NCI-H2196 treated with DMSO at 0.1 percent for 48 hours (cell line): ENCODE measurements at regions not wholly inside any gene's neighbourhood (a gene's known extent, or its start where the extent isn't known, plus 50 kb on each side); places are given as distances from the start of the nearest gene placed in this dataset.

Experiments
- DNase-seq: peaks from one replicate; lab custom pipeline; 2025; ENCODE audit not compliant: unreplicated experiment; lab: John Stamatoyannopoulos, UW

DNA sequence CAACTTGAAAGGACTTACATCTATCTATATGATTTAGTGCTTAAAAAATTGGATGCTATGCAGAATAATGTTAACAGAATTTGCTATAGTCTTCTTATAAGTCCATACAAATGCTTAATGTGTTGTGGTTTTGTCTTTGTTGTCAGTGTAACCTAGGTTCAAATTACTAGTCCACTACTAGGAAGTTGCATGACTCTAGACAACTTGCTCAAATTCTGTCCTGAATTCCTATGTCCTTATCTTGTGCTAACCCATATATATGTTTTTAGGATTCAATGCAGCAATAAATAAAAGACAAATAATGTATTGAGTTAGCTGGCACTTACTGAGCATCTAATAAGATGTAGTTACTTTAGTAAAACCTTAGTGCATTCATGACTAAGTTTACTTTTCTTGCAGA is 276.5 kb upstream of the KCNMB2 start:
- no peak for DNase-seq

GRCh38 chr3:178260887-178261565 is 275.2 kb upstream of the KCNMB2 start:
- no peak for DNase-seq

DNA sequence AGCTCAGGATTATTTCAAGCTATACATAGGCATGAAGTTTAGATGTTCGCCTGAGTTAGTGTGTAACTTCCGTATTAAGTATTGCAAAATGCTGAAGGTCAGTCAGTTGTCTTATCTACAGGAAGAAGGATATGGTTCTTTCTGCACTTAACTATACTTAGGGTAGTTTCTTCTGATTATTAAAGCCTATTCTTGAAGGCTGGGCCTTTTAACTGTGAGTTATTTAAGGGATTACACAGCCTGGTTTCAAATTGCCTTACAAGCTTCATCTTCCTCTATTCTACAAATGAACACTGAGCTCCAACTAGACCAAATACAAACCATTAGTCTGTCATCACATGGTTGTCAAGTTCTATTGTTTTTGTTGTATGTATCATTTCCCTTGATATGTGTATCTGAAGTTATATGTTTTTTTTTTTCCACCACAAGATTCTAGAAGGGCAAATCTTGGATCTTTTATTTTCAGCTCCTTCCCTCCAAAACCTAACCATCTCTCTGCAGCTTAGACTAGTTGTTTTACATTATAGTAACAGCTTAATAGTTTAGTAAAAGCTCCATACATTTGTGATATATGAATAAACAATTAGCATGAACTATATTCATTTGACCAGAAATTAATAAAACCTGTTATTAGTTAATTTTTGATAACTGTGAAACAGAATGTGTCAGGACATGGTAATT is 272.9 kb upstream of the KCNMB2 start:
- no peak for DNase-seq

GRCh38 chr3:178267158-178267844 is 268.9 kb upstream of the KCNMB2 start:
- DNase-seq = no peak

- no peak for DNase-seq
Observed at GRCh38 chr3:178270838-178271237, 265.4 kb upstream of the KCNMB2 start.

DNA sequence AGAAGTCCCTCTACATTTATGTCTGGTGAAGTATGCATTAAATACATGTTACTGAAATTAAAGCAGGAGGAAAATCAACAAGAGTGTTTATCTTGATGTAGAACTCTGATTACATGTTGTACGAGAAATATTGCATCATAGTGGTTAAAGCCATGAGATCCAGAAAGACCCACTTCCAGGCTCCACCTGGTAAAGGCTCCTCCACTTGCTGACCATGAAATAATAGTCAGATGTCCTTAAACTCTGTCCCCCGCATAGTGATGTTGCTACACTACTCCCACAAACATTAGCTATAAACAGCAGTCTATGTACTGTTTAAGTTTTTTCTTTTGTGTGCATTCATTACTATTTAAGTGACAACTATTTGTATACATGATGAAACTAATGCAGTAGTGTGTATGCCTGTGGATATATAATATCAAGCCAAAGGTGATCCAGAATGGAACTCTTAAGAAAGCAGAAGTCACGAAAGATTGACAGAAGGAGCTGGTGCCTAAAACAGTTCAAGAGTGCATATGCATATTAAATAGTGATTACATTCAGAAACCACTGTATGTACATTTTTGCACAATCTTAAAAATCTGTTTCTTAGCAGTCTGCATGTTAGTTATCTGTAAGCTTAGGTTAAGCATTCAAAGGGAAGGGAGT is 264.4 kb upstream of the KCNMB2 start:
- no peak for DNase-seq

DNA sequence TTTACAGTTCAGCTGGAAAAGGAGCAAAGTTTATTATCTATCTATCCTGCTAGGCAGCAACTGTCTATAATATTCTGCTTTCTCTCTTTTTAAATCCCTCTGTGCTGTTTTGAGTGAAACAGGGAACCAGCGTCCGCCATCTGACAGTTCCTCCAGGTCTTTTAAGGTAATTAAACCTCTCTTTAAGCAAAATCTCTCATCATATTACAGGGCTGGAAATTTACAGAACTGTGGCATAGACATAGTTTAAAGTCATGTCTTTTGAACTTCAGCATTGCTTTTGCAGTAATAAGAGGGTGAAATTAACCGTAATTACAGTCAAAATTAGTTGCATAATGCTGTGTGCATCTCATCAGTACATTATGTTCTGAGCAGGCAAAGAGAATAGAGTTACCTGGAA is 263.4 kb upstream of the KCNMB2 start:
- DNase-seq = no peak

GRCh38 chr3:178274711-178275110 is 261.5 kb upstream of the KCNMB2 start:
- DNase-seq = no peak

DNA sequence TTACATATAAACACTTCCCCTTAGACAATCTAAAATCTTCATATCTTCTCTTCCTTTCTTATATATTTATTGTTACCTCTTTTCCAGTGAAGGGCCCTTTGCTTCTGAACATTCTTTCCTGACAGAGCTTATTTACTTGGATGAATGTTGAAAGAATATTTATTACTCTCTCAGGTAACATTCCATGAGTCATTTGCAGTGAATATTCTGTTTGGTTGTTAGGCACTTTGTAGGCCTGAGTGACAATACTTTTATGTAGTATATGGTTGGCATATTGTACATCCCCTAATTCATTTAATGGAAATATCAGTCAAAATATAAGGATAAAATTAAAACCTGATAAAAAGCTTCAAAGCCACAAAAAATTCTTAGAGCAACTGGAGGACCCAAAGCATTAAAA is 260.9 kb upstream of the KCNMB2 start:
- DNase-seq = no peak

DNA sequence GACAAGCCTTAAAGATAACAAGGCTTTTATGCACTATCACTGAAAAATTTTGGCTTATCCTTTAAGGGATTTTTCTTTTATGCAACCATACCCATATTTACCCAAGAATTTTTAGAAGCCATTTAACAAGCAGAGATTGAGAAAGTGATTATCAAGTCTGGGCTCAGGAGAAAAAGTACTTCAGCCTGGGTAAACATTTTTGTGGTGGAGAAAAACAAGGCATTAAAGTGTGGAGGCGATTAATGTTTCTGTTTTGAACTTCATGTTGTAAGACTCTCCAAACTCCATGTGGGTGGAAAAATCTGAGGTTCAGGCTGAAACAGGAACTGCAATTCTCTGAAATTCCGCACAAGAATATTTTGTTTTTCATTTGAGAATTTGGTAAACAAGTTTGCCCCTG is 260.4 kb upstream of the KCNMB2 start:
- no peak for DNase-seq

DNA sequence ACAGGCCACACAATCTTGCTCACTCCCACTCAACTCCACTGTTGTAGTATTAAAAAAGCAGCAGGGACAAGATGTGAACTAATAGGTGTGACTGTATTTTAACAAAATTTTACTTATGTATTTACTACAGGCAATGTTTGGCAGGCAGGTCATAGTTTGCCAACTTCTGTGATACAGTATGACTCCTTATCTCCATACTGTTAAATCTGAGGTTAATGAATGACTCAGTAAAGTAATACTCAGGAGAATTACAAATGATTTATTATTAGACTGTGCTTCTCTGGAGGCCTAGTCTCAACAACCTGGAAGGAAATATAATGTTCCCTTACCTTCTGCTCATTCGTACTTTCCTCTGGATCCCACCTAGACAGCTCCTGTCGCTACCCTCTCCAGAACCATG is 258.6 kb upstream of the KCNMB2 start:
- no peak for DNase-seq

DNA sequence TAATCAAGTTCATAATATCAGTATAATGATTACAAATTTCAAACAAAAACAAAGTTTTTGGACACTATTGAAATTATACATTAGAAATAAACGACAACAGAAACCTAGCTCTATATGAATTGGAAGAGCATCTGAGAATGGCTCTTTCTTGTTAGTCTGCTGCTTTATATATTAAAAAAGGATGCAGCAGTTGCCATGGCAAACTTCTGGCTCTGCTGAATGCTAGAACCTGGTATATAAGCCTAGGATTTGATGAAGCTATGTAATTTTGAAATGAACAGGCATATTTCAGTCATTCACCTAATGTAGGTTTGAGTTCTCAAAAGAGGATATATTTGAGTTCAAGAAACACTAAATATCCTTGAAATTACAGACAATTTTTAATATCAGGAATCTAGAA is 252.7 kb upstream of the KCNMB2 start:
- no peak for DNase-seq

GRCh38 chr3:178284181-178284580 is 252.1 kb upstream of the KCNMB2 start:
- DNase-seq = no peak

- DNase-seq = no peak
Observed at GRCh38 chr3:178288074-178288473, 248.2 kb upstream of the KCNMB2 start.

DNA sequence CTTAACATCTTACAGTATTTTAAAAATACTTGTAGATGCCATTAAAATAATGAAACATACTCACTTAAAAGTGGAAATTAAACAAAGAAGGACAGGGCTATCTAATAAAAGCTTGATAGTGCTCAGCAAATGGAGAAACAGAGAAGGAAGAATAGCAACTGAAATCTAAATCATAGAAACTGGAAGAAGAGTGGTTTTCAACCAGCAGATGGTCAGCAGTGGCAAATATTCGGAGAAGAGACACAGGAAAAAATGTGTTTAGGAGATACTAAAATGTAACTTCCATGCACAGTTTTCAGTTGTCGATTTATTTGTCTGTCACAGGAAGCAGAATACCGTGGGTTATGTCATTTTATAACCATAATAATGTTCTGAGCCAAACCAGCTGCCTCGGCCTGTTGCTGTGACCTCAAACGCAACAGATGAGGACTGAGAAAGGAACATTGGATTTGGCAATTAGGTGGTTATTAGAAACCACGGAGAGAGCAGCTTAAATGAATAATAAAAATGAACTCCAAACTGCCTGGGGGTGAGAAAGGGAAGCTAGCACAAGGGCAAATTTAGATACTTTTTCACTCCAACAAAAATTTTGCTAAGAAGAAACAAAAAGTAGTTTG is 246.6 kb upstream of the KCNMB2 start:
- no peak for DNase-seq

GRCh38 chr3:178291574-178292370 is 244.5 kb upstream of the KCNMB2 start:
- no peak for DNase-seq

- no peak for DNase-seq
Observed at GRCh38 chr3:178295292-178295912, 240.8 kb upstream of the KCNMB2 start.

DNA sequence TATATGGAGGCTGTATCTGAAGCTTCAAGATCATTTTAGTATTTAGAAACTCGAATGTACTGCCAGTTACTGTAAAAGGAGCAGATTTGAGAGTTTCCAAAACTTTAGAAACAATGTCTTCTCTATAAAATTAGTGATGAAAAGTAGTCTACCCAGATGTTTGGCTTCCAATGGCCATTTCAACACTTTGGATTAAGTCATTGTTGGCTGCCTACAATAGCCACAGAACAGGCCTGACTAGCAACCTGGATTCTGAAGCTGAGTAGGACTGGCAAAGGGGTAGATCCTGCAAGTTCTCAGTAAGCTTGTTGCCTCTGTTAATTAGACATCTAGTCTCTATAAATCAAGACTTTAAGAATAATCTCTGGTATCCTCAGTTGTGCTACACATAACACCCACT is 239.0 kb upstream of the KCNMB2 start:
- DNase-seq = no peak

- no peak for DNase-seq
Observed at GRCh38 chr3:178297740-178298139, 238.5 kb upstream of the KCNMB2 start.

GRCh38 chr3:178300441-178300959 is 235.7 kb upstream of the KCNMB2 start:
- no peak for DNase-seq
